ENCODE measurements at regions not wholly inside any gene's neighbourhood (a gene's known extent, or its start where the extent isn't known, plus 50 kb on each side); places are given as distances from the start of the nearest gene placed in this dataset.

DNA sequence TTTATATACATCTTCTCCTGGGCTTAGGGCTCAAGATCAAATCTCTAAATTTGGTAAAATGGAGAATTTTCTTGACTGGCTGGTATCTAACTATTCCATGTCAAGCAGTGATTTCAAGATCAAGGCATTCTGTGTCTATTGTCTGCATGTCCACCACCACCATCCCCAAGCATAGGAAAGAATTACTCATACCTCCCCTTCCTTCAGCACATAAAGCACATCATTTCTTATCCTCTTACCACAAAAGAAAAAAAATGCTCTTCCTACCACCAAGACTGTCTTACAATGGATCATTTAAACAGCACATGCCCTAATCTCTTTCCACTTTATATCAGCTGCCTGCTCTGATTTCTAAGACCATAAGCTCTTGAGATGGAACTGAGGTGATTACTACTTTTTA is 470.5 kb upstream of the THBS1 start:
- Histone ChIP-seq H4K5ac (ENCODE audit: insufficient read length, low read depth, low read length) (no peak overlapping the region), H3K79me1 (ENCODE audit: low read depth, low read length) (no peaks in the 10 kb centered on the region), H3K79me2 (ENCODE audit: control insufficient read depth in 1 of 2, insufficient read depth in 2 of 2, low read length in 2 of 2) (no peaks in the 10 kb centered on the region), H3K27ac (ENCODE audit: low read depth, low read length) (no peak overlapping the region), H2AK5ac (ENCODE audit: low read depth, low read length) (no peak overlapping the region), H3K36me3 (ENCODE audit: control insufficient read depth in 2 of 4, insufficient read depth in 4 of 4, low read length in 3 of 4) (no peaks in the 10 kb centered on the region), H3K4me3 (ENCODE audit: extremely low read depth in 1 of 4, insufficient read depth in 2 of 4, low read depth in 3 of 4, low read length in 4 of 4) (no peak overlapping the region), H4K20me1 (replicated peaks in 1 of 2; ENCODE audit: control insufficient read depth in 1 of 2, insufficient read depth in 2 of 2, low read length in 2 of 2) (no peaks in the 10 kb centered on the region), H4K91ac (replicated peaks; ENCODE audit: insufficient read length, low read length) (no peak overlapping the region), H3K9me3 (ENCODE audit: insufficient read depth in 2 of 2, low read depth in 1 of 2, low read length in 1 of 2) (no peaks in the 10 kb centered on the region), H2BK120ac (replicated peaks; ENCODE audit: low read depth, low read length) (no peak overlapping the region), H2AFZ (ENCODE audit: low read length) (no peak overlapping the region), H2BK20ac (ENCODE audit: low read length) (no peak overlapping the region), H3K18ac (ENCODE audit: extremely low read depth, low read length) (no peak overlapping the region), H2BK5ac (ENCODE audit: low read depth, low read length) (no peak overlapping the region), H3K23ac (ENCODE audit: insufficient read length) (no peak overlapping the region), H3K27me3 (replicated peaks in 1 of 4; ENCODE audit: control insufficient read depth in 3 of 4, extremely low read depth in 1 of 4, insufficient read depth in 3 of 4, low read length in 3 of 4) (no peaks in the 10 kb centered on the region), H3K4ac (replicated peaks; ENCODE audit: insufficient read length, low read depth, low read length) (no peak overlapping the region), H3K56ac (replicated peaks; ENCODE audit: insufficient read length, low read depth, low read length) (no peak overlapping the region), H3K23me2 (ENCODE audit: low read depth, low read length) (no peaks in the 10 kb centered on the region; the same call in 1 of the 2 replicates), H3K4me1 (replicated peaks in 1 of 4; ENCODE audit: control insufficient read depth in 3 of 4, insufficient read depth in 4 of 4, low read length in 3 of 4) (no peaks in the 10 kb centered on the region), H4K8ac (ENCODE audit: extremely low read depth, insufficient read depth, low read length) (no peak overlapping the region), H3K9ac (replicated peaks in 1 of 4; ENCODE audit: extremely low read depth in 1 of 4, low read depth in 3 of 4, low read length in 3 of 4) (no peak overlapping the region), H2BK12ac (ENCODE audit: low read depth, low read length) (no peak overlapping the region), H3K4me2 (ENCODE audit: insufficient read depth in 1 of 2, low read depth in 2 of 2, low read length in 2 of 2) (no peak overlapping the region), H3K14ac (ENCODE audit: insufficient read length) (no peak overlapping the region), H2BK15ac (ENCODE audit: low read length) (no peak overlapping the region)
- ChIA-PET CTCF (ENCODE audit: partially characterized antibody) (no interaction called here), POLR2A (ENCODE audit: partially characterized antibody) (no interaction called here)
- TF ChIP-seq POLR2AphosphoS5 (IDR thresholded peaks at IDR 0.05; ENCODE audit: low read depth, low read length) (no peak), ASH2L (IDR thresholded peaks at IDR 0.05; ENCODE audit: low read length) (no peak), BACH1 (IDR thresholded peaks at IDR 0.05; ENCODE audit: low read length) (no peak), SP2 (IDR thresholded peaks at IDR 0.05; ENCODE audit: low read length) (no peak), HDAC2 (IDR thresholded peaks at IDR 0.05; ENCODE audit: borderline replicate concordance in 1 of 2, low read depth in 2 of 2, low read length in 2 of 2) (no peak), CEBPB (IDR thresholded peaks at IDR 0.05; ENCODE audit: low read depth, low read length) (no peak), SP1 (IDR thresholded peaks at IDR 0.05; ENCODE audit: low read depth, low read length) (no peak), KDM4A (IDR thresholded peaks at IDR 0.05; ENCODE audit: low read depth, low read length, severe bottlenecking) (no peak)
- DNase-seq (ENCODE audit: low read depth in 1 of 2, low spot score in 2 of 2) (no peak), FAIRE-seq (no peak)
